Activated T-cell treated with anti-CD3 and anti-CD28 coated beads, Interleukin-2, amount 50 U/mL, for 24 hours (primary cell): ENCODE measurements at regions not wholly inside any gene's neighbourhood (a gene's known extent, or its start where the extent isn't known, plus 50 kb on each side); places are given as distances from the start of the nearest gene placed in this dataset.

Source experiments
- DNase-seq: peaks from one replicate; pipeline ENCODE4 v3.0.0-alpha.2; 2020
- H3K27ac Mint-ChIP-seq: 2 replicates; pipeline ENCODE4 v1.8.0; 2020; ENCODE audit warnings: mild to moderate bottlenecking, mixed read lengths
- H3K27me3 Mint-ChIP-seq: 2 replicates; pipeline ENCODE4 v1.8.0; 2020; ENCODE audit warnings: mixed read lengths
- H3K36me3 Mint-ChIP-seq: 2 replicates; pipeline ENCODE4 v1.8.0; 2020; ENCODE audit warnings: low read depth, mixed read lengths
- H3K4me1 Mint-ChIP-seq: 2 replicates; pipeline ENCODE4 v1.8.0; 2020; ENCODE audit warnings: low read depth, mixed read lengths
- H3K4me3 Mint-ChIP-seq: 2 replicates; pipeline ENCODE4 v1.8.0; 2020; ENCODE audit warnings: mild to moderate bottlenecking, moderate library complexity, mixed read lengths
- H3K9me3 Mint-ChIP-seq: 2 replicates; pipeline ENCODE4 v1.8.0; 2020; ENCODE audit warnings: mixed read lengths

GRCh38 chr15:93894438-93895036 is 336.8 kb upstream of the MCTP2 start:
- H3K4me3 Mint-ChIP-seq: no peak overlapping the region

DNA sequence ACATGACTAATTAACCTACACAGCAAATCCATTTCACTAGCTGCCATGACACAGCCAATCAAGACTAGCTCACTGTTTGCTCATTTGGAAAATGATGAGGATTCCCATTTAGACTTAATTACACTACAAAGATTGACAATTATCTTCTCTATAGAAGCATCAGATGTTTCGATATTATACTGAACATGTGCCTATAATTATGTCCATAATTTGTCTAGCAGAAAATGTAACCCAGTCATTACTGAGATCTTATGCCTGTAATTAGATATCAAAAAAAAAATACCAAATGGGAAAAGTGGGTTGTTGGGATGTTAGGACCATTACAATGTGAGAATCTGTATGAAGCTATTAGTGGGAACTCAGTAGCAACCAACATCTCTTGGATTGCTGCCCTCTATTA is 344.2 kb upstream of the MCTP2 start:
- H3K36me3 Mint-ChIP-seq: no peaks in the 10 kb centered on the region
- no peaks in the 10 kb centered on the region for H3K4me1 Mint-ChIP-seq
- no peak overlapping the region for H3K27ac Mint-ChIP-seq
- no peaks in the 10 kb centered on the region for H3K9me3 Mint-ChIP-seq
- peaks cover 15% of the 10 kb centered on the region for H3K27me3 Mint-ChIP-seq
- DNase-seq: no peak
- no peak overlapping the region for H3K4me3 Mint-ChIP-seq

More at GRCh38 chr15:93894438-93895036, 336.8 kb upstream of the MCTP2 start:
- Mint-ChIP-seq H3K4me1 (no peaks in the 10 kb centered on the region), H3K27me3 (no peaks in the 10 kb centered on the region), H3K27ac (no peak overlapping the region), H3K36me3 (no peaks in the 10 kb centered on the region), H3K9me3 (no peaks in the 10 kb centered on the region)
- no peak for DNase-seq

DNA sequence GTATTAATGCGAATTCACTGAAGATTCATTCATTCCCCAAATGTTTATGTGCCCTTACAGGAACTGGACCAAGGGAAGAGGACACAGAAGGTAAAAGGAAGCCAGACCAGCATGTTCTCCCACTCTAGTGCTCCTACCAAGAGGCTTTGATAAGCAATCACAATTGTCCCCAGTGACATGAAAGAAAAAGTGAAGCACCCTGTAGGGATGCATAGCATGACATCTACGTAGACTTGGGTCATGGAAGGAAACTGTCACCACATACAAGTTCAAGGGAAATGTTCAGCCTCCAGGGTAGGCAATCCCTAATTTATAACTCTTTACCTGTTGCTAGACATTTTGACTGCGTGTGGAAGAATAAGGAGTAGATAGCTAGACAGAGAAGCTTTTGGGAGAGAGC is 348.6 kb upstream of the MCTP2 start:
- Mint-ChIP-seq H3K27me3 (peaks cover 19% of the 10 kb centered on the region), H3K4me3 (no peak overlapping the region), H3K9me3 (no peaks in the 10 kb centered on the region), H3K36me3 (no peaks in the 10 kb centered on the region), H3K27ac (no peak overlapping the region), H3K4me1 (no peaks in the 10 kb centered on the region)
- no peak for DNase-seq

- H3K4me3 Mint-ChIP-seq: no peak overlapping the region
- no peak for DNase-seq
- H3K4me1 Mint-ChIP-seq: no peaks in the 10 kb centered on the region
- H3K27ac Mint-ChIP-seq: no peak overlapping the region
- H3K27me3 Mint-ChIP-seq: peaks cover 19% of the 10 kb centered on the region
- H3K9me3 Mint-ChIP-seq: no peaks in the 10 kb centered on the region
- H3K36me3 Mint-ChIP-seq: no peaks in the 10 kb centered on the region
Observed at GRCh38 chr15:93882141-93882540, 349.2 kb upstream of the MCTP2 start.

DNA sequence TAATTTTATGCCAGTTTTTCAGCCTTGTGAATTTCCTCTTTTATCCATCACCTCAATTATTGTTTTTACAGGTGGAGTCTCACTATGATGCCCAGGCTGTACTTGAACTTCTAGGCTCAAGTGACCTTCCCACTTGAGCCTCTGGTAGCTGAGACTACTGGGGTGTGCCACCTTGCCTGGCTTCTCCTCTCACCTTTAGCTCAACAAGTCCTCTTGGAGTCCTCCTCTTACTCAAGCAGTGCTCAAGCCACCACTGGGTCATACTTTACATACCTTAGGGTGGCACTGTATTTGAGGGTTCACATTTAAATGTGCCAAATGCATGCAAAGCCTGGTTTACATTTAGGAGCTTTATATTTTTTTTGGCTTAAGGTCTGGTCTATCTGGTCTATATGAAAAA is 350.1 kb upstream of the MCTP2 start:
- H3K4me3 Mint-ChIP-seq: no peak overlapping the region
- H3K36me3 Mint-ChIP-seq: no peaks in the 10 kb centered on the region
- DNase-seq: no peak
- H3K9me3 Mint-ChIP-seq: no peaks in the 10 kb centered on the region
- no peak overlapping the region for H3K27ac Mint-ChIP-seq
- H3K27me3 Mint-ChIP-seq: peaks cover 19% of the 10 kb centered on the region
- H3K4me1 Mint-ChIP-seq: no peaks in the 10 kb centered on the region

- no peak for DNase-seq
- Mint-ChIP-seq H3K4me3 (no peak overlapping the region), H3K9me3 (no peaks in the 10 kb centered on the region), H3K36me3 (no peaks in the 10 kb centered on the region), H3K27ac (no peak overlapping the region), H3K27me3 (peaks cover 16% of the 10 kb centered on the region), H3K4me1 (no peaks in the 10 kb centered on the region)
Observed at GRCh38 chr15:93880358-93880757, 351.0 kb upstream of the MCTP2 start.

DNA sequence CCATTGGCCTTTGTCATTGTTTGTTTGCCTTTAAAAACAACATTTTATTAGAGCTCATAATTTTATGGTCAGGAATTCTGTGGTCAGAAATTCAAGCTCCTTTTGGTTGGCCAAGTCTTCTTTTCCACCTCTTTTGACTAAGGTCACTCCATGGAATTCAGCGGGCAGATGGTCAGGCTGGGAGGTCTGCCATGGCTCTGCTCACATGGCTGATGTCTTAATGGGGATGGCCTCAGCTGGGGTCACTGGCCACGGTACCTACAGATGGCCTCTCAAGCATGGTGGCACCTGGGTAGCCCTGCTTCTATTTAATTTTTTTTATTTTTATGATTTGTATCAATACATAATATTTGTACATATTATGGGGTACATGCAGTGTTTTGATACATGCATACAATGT is 360.8 kb upstream of the MCTP2 start:
- DNase-seq: no peak
- no peaks in the 10 kb centered on the region for H3K4me1 Mint-ChIP-seq
- no peak overlapping the region for H3K27ac Mint-ChIP-seq
- H3K36me3 Mint-ChIP-seq: no peaks in the 10 kb centered on the region
- no peak overlapping the region for H3K4me3 Mint-ChIP-seq
- no peaks in the 10 kb centered on the region for H3K9me3 Mint-ChIP-seq
- peaks cover 9% of the 10 kb centered on the region for H3K27me3 Mint-ChIP-seq

DNA sequence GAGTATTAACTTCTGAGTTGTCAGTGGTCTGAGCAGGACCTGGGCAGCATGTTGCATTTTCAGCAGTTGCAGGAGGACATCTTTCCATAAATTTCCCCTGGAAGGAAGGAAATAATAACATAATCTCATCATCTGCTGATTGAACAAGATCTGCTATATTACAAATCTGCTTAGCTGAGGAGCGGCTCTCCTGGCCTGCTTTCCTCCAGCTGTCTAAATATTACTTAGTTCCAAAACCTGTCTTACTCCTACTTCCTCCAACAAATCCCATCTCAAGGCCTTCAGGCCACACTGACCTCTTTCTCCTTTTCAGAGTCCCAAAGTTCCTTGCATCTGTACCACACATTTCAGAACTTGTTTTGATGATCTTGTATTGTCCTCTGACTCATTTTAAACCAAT is 364.4 kb upstream of the MCTP2 start:
- Mint-ChIP-seq H3K27ac (no peak overlapping the region), H3K4me1 (peaks cover 2% of the 10 kb centered on the region), H3K4me3 (no peak overlapping the region), H3K9me3 (no peaks in the 10 kb centered on the region), H3K27me3 (peaks cover 29% of the 10 kb centered on the region), H3K36me3 (no peaks in the 10 kb centered on the region)
- no peak for DNase-seq

DNA sequence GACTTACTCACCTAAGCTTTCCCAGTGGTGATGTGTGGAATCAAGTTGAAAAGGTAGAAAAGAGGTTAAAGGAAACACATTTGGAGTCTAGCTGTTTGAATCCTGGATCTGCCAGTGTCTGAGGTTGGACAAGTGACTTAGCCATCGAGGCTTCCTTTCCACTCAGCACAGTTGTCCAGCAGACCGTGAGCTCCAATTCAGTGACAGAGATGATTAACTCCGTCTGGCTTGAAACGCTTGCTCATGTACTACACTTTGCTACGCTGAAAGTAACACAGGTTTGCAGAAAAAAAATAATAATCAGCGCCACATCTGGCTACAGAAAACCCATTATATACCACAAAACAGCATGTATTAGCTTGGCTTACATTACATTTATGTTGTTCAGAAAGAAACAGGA is 364.9 kb upstream of the MCTP2 start:
- H3K4me3 Mint-ChIP-seq: no peak overlapping the region
- H3K36me3 Mint-ChIP-seq: no peaks in the 10 kb centered on the region
- DNase-seq: no peak
- peaks cover 31% of the 10 kb centered on the region for H3K27me3 Mint-ChIP-seq
- H3K4me1 Mint-ChIP-seq: peaks cover 2% of the 10 kb centered on the region
- H3K27ac Mint-ChIP-seq: no peak overlapping the region
- no peaks in the 10 kb centered on the region for H3K9me3 Mint-ChIP-seq

DNA sequence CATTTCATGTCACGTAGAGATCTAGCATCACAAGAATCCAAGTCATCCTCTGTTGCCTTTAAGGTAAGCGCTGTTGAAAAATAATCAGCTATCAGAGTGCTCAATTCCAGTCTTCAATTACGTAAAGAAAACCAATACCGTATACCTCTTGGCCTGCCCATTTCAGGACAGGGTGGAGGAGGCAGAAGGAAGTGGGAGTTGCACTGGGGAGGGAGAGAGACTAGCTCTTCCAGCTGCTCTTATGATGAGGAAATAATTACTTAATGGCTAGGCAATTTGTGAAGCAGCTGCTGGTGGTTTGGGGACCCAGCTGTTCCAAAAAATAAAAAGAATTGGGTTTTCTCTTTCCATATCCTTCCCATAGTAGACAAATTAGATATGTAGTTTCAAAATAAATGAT is 365.8 kb upstream of the MCTP2 start:
- Mint-ChIP-seq H3K27ac (no peak overlapping the region), H3K27me3 (peaks cover 33% of the 10 kb centered on the region), H3K36me3 (no peaks in the 10 kb centered on the region), H3K9me3 (no peaks in the 10 kb centered on the region), H3K4me3 (no peak overlapping the region), H3K4me1 (peaks cover 6% of the 10 kb centered on the region)
- DNase-seq: no peak

GRCh38 chr15:93862791-93863190 is 368.6 kb upstream of the MCTP2 start:
- H3K36me3 Mint-ChIP-seq: no peaks in the 10 kb centered on the region
- H3K27ac Mint-ChIP-seq: no peak overlapping the region
- no peaks in the 10 kb centered on the region for H3K9me3 Mint-ChIP-seq
- no peak for DNase-seq
- H3K4me3 Mint-ChIP-seq: no peak overlapping the region
- peaks cover 29% of the 10 kb centered on the region for H3K27me3 Mint-ChIP-seq
- H3K4me1 Mint-ChIP-seq: peaks cover 7% of the 10 kb centered on the region

DNA sequence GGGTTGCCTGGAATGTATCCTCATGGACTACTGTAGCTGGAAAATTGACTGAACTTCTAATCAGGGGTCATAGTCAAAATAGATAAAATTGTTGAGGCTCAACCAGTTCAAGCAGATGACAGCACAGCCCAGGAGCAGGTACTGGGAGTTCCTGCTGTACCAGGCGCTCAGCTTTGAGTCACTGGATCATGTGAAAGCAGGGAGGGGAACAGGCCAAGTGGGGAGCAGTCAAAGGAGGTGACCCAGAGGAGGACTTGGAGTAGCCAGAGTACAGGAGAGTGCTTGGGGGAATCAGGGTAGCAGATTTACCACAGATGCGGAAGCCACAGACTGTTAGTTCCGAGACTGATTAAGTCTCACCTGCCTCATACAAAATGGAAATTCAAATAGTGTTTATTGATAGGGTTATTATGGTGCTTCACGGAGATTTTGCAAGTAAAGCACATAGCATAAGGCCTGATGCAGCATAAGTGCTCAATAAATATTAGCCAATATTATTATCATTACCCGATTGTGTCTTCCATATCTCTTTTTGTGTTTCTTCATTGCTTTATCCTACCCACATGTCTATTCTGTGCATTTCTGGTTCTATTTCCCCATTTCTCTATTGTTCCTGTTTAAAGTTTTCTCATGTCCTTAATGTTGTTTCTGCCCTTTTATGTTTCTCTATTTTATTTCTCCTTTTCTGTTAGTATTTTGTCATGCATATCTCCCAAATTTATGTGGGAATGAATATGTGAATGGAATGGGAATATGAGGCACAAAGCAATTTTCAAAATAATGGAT is 369.2 kb upstream of the MCTP2 start:
- DNase-seq: no peak
- Mint-ChIP-seq H3K36me3 (no peaks in the 10 kb centered on the region), H3K4me3 (no peak overlapping the region), H3K4me1 (peaks cover 7% of the 10 kb centered on the region), H3K27me3 (peaks cover 28% of the 10 kb centered on the region), H3K9me3 (no peaks in the 10 kb centered on the region), H3K27ac (no peak overlapping the region)

DNA sequence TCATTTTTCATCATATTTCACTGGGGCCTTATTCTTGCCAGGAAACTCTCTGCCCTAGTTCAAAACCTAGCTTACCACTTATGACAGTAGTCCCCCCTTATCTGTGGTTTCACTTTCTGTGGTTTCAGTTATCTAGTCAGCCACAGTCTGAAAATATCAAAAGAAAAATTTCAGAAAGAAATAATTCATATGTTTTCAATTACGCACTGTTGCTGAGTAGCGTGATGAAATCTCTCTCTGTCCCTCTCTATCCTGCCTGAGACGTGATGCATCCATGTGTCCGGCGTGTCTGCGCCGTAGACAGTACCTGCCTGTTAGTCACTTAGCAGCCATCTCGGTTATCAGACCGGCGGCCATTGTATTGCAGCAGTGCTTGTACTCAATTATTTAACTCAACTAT is 369.9 kb upstream of the MCTP2 start:
- DNase-seq: no peak
- Mint-ChIP-seq H3K4me1 (peaks cover 7% of the 10 kb centered on the region), H3K27me3 (peaks cover 26% of the 10 kb centered on the region), H3K4me3 (no peak overlapping the region), H3K36me3 (no peaks in the 10 kb centered on the region), H3K27ac (no peak overlapping the region), H3K9me3 (no peaks in the 10 kb centered on the region)

- H3K4me1 Mint-ChIP-seq: peaks cover 7% of the 10 kb centered on the region
- no peaks in the 10 kb centered on the region for H3K9me3 Mint-ChIP-seq
- peaks cover 26% of the 10 kb centered on the region for H3K27me3 Mint-ChIP-seq
- no peak for DNase-seq
- H3K27ac Mint-ChIP-seq: no peak overlapping the region
- no peaks in the 10 kb centered on the region for H3K36me3 Mint-ChIP-seq
- H3K4me3 Mint-ChIP-seq: no peak overlapping the region
Observed at GRCh38 chr15:93860701-93861100, 370.7 kb upstream of the MCTP2 start.

GRCh38 chr15:93859176-93859575 is 372.2 kb upstream of the MCTP2 start:
- no peak for DNase-seq
- H3K27ac Mint-ChIP-seq: no peak overlapping the region
- H3K4me3 Mint-ChIP-seq: no peak overlapping the region
- no peaks in the 10 kb centered on the region for H3K36me3 Mint-ChIP-seq
- H3K4me1 Mint-ChIP-seq: peaks cover 7% of the 10 kb centered on the region
- H3K27me3 Mint-ChIP-seq: peaks cover 25% of the 10 kb centered on the region
- no peaks in the 10 kb centered on the region for H3K9me3 Mint-ChIP-seq
